ENCODE measurements at regions not wholly inside any gene's neighbourhood (a gene's known extent, or its start where the extent isn't known, plus 50 kb on each side); places are given as distances from the start of the nearest gene placed in this dataset.
"Not testable (repeated sequence)": the region's sequence is repeated elsewhere in the genome, so short reads cannot be mapped to it uniquely, and the experiment has no call there.

DNA sequence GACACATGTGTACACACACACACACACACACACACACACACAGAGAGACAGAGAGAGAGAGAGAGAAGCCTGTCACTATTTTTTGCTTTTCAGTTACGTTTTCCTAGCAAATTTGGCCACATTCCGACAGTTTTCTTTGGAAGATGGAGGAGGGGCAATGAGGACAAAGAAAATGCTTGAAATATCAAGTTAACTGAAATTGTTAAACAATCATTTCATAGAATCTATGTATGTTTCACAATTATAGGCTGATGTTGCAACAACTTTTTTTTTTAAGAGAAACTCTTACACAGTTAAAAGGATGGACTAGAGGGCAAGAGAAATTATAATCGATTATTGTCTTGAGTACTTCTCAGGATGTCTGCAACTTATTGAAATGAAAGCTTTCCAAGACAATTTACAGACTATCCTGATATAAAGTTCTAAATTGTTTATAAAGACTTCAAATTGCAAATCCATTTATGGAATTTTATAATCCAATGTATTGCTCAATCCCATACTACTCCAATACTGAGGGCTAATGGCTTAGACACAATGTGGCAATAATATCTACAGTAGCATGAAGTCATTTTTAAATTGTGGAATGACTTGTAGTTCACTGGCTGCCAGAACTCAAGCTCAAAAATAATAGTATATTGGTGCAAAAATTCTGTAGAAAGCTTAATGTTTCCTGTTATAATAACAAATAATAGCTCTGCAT is 647.0 kb upstream of the PCDH7 start:
- Histone ChIP-seq H3K4me1 (ENCODE audit: insufficient read depth, low read length) (no peaks in the 10 kb centered on the region), H3K27me3 (ENCODE audit: insufficient read depth, low read length) (no peaks in the 10 kb centered on the region), H3K36me3 (ENCODE audit: insufficient read depth, low read length) (no peaks in the 10 kb centered on the region), H3K27ac (ENCODE audit: low read depth, low read length) (no peak overlapping the region), H3K79me2 (ENCODE audit: insufficient read depth, low read length) (no peaks in the 10 kb centered on the region), H3K4me3 (ENCODE audit: insufficient read depth, low read length) (no peak overlapping the region), H3K4me2 (ENCODE audit: insufficient read depth, low read length) (no peak overlapping the region), H3K9me3 (ENCODE audit: low read depth, low read length) (peaks cover 2% of the 10 kb centered on the region), H4K20me1 (ENCODE audit: insufficient read depth, low read length) (no peaks in the 10 kb centered on the region), H2AFZ (ENCODE audit: low read length) (no peak overlapping the region)
- DNase-seq (ENCODE audit: insufficient read length, low spot score, missing footprints): no peak
- TF ChIP-seq, protein P1, sequence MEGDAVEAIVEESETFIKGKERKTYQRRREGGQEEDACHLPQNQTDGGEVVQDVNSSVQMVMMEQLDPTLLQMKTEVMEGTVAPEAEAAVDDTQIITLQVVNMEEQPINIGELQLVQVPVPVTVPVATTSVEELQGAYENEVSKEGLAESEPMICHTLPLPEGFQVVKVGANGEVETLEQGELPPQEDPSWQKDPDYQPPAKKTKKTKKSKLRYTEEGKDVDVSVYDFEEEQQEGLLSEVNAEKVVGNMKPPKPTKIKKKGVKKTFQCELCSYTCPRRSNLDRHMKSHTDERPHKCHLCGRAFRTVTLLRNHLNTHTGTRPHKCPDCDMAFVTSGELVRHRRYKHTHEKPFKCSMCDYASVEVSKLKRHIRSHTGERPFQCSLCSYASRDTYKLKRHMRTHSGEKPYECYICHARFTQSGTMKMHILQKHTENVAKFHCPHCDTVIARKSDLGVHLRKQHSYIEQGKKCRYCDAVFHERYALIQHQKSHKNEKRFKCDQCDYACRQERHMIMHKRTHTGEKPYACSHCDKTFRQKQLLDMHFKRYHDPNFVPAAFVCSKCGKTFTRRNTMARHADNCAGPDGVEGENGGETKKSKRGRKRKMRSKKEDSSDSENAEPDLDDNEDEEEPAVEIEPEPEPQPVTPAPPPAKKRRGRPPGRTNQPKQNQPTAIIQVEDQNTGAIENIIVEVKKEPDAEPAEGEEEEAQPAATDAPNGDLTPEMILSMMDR (IDR thresholded peaks at IDR 0.05; ENCODE audit: extremely low read depth, low read depth, low read length): no peak

DNA sequence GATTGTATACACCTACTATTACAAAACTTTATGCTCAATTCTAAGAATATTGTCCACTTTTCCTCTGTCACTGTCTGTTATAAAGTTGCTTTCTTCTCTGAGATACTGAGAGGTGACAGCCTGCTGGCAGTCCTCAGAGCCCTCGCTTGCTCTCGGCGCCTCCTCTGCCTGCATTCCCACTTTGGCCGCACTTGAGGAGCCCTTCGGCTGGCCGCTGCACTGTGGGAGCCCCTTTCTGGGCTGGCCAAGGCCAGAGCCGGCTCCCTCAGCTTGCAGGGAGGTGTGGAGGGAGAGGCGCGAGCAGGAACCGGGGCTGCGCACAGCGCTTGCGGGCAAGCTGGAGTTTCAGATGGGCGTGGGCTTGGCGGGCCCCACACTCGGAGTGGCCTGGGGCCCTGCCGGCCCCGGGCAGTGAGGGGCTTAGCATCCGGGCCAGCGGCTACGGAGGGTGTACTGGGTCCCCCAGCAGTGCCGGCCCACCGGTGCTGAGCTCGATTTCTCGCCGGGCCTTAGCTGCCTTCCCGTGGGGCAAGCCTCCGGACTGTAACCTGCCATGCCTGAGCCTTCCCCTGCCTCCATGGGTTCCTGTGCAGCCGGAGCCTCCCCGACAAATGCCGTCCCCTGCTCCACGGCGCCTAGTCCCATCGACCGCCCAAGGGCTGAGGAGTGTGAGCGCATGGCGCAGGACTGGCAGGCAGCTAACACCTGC is 627.6 kb upstream of the PCDH7 start:
- not testable (repeated sequence) for H3K79me2 ChIP-seq (ENCODE audit: insufficient read depth, low read length); H3K36me3 ChIP-seq (ENCODE audit: insufficient read depth, low read length); H3K4me2 ChIP-seq (ENCODE audit: insufficient read depth, low read length); H3K4me1 ChIP-seq (ENCODE audit: insufficient read depth, low read length); H3K4me3 ChIP-seq (ENCODE audit: insufficient read depth, low read length); H4K20me1 ChIP-seq (ENCODE audit: insufficient read depth, low read length); DNase-seq (ENCODE audit: insufficient read length, low spot score, missing footprints); H3K27ac ChIP-seq (ENCODE audit: low read depth, low read length); H2AFZ ChIP-seq (ENCODE audit: low read length); H3K27me3 ChIP-seq (ENCODE audit: insufficient read depth, low read length); H3K9me3 ChIP-seq (ENCODE audit: low read depth, low read length)

DNA sequence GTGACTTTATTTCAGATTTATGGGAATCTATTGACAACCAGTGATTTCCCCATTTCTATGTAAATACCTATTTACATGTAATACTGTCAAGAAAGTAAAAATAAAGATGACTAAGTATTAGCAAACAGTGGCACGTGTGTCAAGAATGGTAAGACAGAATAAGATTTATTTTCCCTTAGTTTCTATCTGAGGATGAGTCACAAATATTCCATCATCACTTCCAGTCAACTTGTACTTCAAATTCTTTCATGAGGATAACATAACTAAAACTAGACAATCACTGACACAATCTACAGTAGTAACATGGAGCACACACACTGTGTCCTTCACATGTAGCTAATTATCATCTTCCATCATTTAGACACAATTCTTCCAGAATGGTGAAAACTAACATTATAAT is 625.3 kb upstream of the PCDH7 start:
- H2AFZ ChIP-seq (ENCODE audit: low read length): no peak overlapping the region
- no peak overlapping the region for H3K4me2 ChIP-seq (ENCODE audit: insufficient read depth, low read length)
- H3K36me3 ChIP-seq (ENCODE audit: insufficient read depth, low read length): no peaks in the 10 kb centered on the region
- TF ChIP-seq, protein P1 (IDR thresholded peaks at IDR 0.05; ENCODE audit: extremely low read depth, low read depth, low read length): no peak
- no peak overlapping the region for H3K4me3 ChIP-seq (ENCODE audit: insufficient read depth, low read length)
- H3K79me2 ChIP-seq (ENCODE audit: insufficient read depth, low read length): no peaks in the 10 kb centered on the region
- DNase-seq (ENCODE audit: insufficient read length, low spot score, missing footprints): no peak
- H3K27ac ChIP-seq (ENCODE audit: low read depth, low read length): no peak overlapping the region
- H3K4me1 ChIP-seq (ENCODE audit: insufficient read depth, low read length): no peaks in the 10 kb centered on the region
- no peaks in the 10 kb centered on the region for H3K9me3 ChIP-seq (ENCODE audit: low read depth, low read length)
- H3K27me3 ChIP-seq (ENCODE audit: insufficient read depth, low read length): no peaks in the 10 kb centered on the region
- no peaks in the 10 kb centered on the region for H4K20me1 ChIP-seq (ENCODE audit: insufficient read depth, low read length)

DNA sequence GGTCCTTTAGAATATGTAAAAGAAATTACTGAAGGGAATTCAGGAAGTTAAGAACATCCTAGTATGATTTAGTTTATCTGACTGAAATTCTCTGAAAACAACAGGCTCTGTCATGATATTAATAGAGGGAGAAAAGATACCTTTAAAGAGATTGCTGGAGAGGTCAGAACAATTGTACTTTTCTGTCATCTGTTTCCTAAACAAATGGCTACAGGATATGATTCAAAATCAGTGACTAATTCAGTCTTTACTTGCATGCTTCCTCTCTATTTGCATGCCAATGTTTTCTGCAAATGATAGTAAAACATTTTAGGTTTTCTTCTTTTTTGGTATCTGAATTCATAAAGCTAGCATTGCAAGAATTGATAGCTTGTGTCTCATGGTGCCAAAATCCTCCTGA is 616.7 kb upstream of the PCDH7 start:
- H3K27ac ChIP-seq (ENCODE audit: low read depth, low read length): no peak overlapping the region
- H3K9me3 ChIP-seq (ENCODE audit: low read depth, low read length): no peaks in the 10 kb centered on the region
- no peaks in the 10 kb centered on the region for H3K79me2 ChIP-seq (ENCODE audit: insufficient read depth, low read length)
- TF ChIP-seq, protein P1 (IDR thresholded peaks at IDR 0.05; ENCODE audit: extremely low read depth, low read depth, low read length): no peak
- no peak for DNase-seq (ENCODE audit: insufficient read length, low spot score, missing footprints)
- H3K4me1 ChIP-seq (ENCODE audit: insufficient read depth, low read length): no peaks in the 10 kb centered on the region
- no peak overlapping the region for H3K4me2 ChIP-seq (ENCODE audit: insufficient read depth, low read length)
- no peaks in the 10 kb centered on the region for H3K27me3 ChIP-seq (ENCODE audit: insufficient read depth, low read length)
- H3K36me3 ChIP-seq (ENCODE audit: insufficient read depth, low read length): no peaks in the 10 kb centered on the region
- H3K4me3 ChIP-seq (ENCODE audit: insufficient read depth, low read length): no peak overlapping the region
- H2AFZ ChIP-seq (ENCODE audit: low read length): no peak overlapping the region
- H4K20me1 ChIP-seq (ENCODE audit: insufficient read depth, low read length): no peaks in the 10 kb centered on the region
